Panc1 (cell line): ENCODE measurements at regions not wholly inside any gene's neighbourhood (a gene's known extent, or its start where the extent isn't known, plus 50 kb on each side); places are given as distances from the start of the nearest gene placed in this dataset.

Experiments
- ATAC-seq: fragments of 200-7000 bp; cut with Tn5 transposase; 2 replicates; pipeline ENCODE4 v1.9.1; 2020; ENCODE audit warnings: mild to moderate bottlenecking, moderate library complexity
- BruUV-seq: library from RNA; stranded (reverse); fragments of 400-500 nt; replicated peaks from 2 replicates; lab custom pipeline; 2021; lab: Mats Ljungman, UMichigan
- CTCF ChIA-PET: fragments of 300-600 bp; sonication (Branson Sonifier 250); formaldehyde crosslinking; loops from one replicate; lab custom pipeline; 2022; ENCODE audit warnings: antibody characterized with exemption; lab: Charles Lee
- POLR2A ChIA-PET: fragments of 300-600 bp; sonication (Branson Sonifier 250); formaldehyde crosslinking; loops from one replicate; lab custom pipeline; 2022; ENCODE audit warnings: antibody characterized with exemption; lab: Charles Lee
- DNase-seq: peaks from one replicate; pipeline ENCODE4 v3.0.0-alpha.2; 2010; ENCODE audit warnings: low read depth, low spot score
- H3K27ac ChIP-seq: 2 replicates; pipeline ENCODE4 v1.5.1; 2011; ENCODE audit warnings: mild to moderate bottlenecking, low read length, inconsistent platforms
- H3K27me3 ChIP-seq: fragments of 200-500 bp; sonication (Bioruptor generic); 2 replicates; pipeline ENCODE4 v1.6.0; 2014; ENCODE audit warnings: low read length, inconsistent platforms; ENCODE audit not compliant: control insufficient read depth, insufficient read depth
- H3K36me3 ChIP-seq: fragments of 200-500 bp; sonication (Bioruptor generic); 2 replicates; pipeline ENCODE4 v1.5.1; 2014; ENCODE audit warnings: inconsistent platforms, mild to moderate bottlenecking, low read length, moderate library complexity; ENCODE audit not compliant: control insufficient read depth, insufficient read depth
- H3K4me1 ChIP-seq: 2 replicates; pipeline ENCODE4 v1.5.1; 2011; ENCODE audit warnings: inconsistent platforms, mild to moderate bottlenecking, low read length, moderate library complexity; ENCODE audit not compliant: control insufficient read depth, insufficient read depth
- H3K4me3 ChIP-seq, 2 experiments: 2 replicates each; pipeline ENCODE4 v1.5.1; 2011 to 2012; ENCODE audit warnings: low read depth in 2 of 2, low read length in 2 of 2, mild to moderate bottlenecking in 2 of 2, inconsistent platforms in 1 of 2, moderate library complexity in 1 of 2
- H3K9me3 ChIP-seq: fragments of 200-500 bp; sonication (Bioruptor generic); 2 replicates; pipeline ENCODE4 v1.5.1; 2014; ENCODE audit warnings: low read depth, mild to moderate bottlenecking, inconsistent platforms, low read length, moderate library complexity; ENCODE audit not compliant: control insufficient read depth, insufficient read depth
- CTCF ChIP-seq: fragments of 450-650 bp; IDR thresholded peaks from 2 replicates; pipeline ENCODE4 v1.5.1; 2017; ENCODE audit warnings: mild to moderate bottlenecking
- POLR2AphosphoS5 ChIP-seq: IDR thresholded peaks from 2 replicates; pipeline ENCODE4 v1.6.1; 2012; ENCODE audit warnings: mild to moderate bottlenecking, low read depth, low read length, moderate library complexity
- REST ChIP-seq, 2 experiments: IDR thresholded peaks; 2 replicates each; pipeline ENCODE4 v1.6.1; 2011 to 2012; ENCODE audit warnings: low read depth in 2 of 2, control low read depth in 1 of 2, low read length in 1 of 2, mild to moderate bottlenecking in 1 of 2, moderate library complexity in 1 of 2; ENCODE audit not compliant: insufficient read depth in 1 of 2
- SIN3A ChIP-seq: IDR thresholded peaks from 2 replicates; pipeline ENCODE4 v1.6.1; 2012; ENCODE audit warnings: low read depth, mild to moderate bottlenecking, low read length, moderate library complexity, borderline replicate concordance; ENCODE audit not compliant: insufficient read depth
- TCF7L2 ChIP-seq: IDR thresholded peaks from 2 replicates; pipeline ENCODE4 v1.6.1; 2011; ENCODE audit warnings: mild to moderate bottlenecking, low read depth, low read length, inconsistent platforms
- in situ Hi-C: cut with HindIII; loops from 2 replicates; pipeline ENCODE4 v1.10.0; 2016; ENCODE audit warnings: low sequenced_read_pairs, low pct_unique_long_range_greater_than_20kb
- intact Hi-C: fragments of 100-400 bp; cut with micrococcal nuclease; formaldehyde crosslinking; loops from one replicate; pipeline ENCODE4 v1.10.0; 2022; ENCODE audit not compliant: unreplicated experiment

- ChIA-PET CTCF (no interaction called here), POLR2A (interaction anchor here (0.6 kb wide), 1 partner anchor 15 kb away, joined by 4 read pairs; no protein-coding TSS in a partner anchor)
- H3K27me3 ChIP-seq: no peaks in the 10 kb centered on the region
- no TSS peak for BruUV-seq
- ATAC-seq: no peak
- no peak overlapping the region for H3K4me3 ChIP-seq
- no peak overlapping the region for H3K27ac ChIP-seq
- DNase-seq: no peak
- in situ Hi-C loops: no loop called here
- H3K4me1 ChIP-seq: no peaks in the 10 kb centered on the region
- H3K36me3 ChIP-seq: no peaks in the 10 kb centered on the region
- no peaks in the 10 kb centered on the region for H3K9me3 ChIP-seq
- intact Hi-C loops: no loop called here
- TF ChIP-seq TCF7L2 (no peak), REST (IDR thresholded peaks at IDR 0.05; ENCODE audit: insufficient read depth in 1 of 2, low read depth in 2 of 2, low read length in 1 of 2) (no peak), SIN3A (no peak), CTCF (no peak), POLR2AphosphoS5 (no peak)
These were observed 219.7 kb downstream of the NDUFA10 start for GRCh38 chr2:239805414-239805813.

GRCh38 chr2:239805043-239805329, 220.2 kb downstream of the NDUFA10 start:
- no peaks in the 10 kb centered on the region for H3K9me3 ChIP-seq
- no peak overlapping the region for H3K27ac ChIP-seq
- ATAC-seq (no peak; the same call in 1 of the 2 replicates), DNase-seq (no peak)
- in situ Hi-C loops: no loop called here
- H3K4me3 ChIP-seq: no peak overlapping the region
- CTCF ChIA-PET: no interaction called here
- BruUV-seq: no TSS peak
- TF ChIP-seq SIN3A (no peak), POLR2AphosphoS5 (no peak), TCF7L2 (no peak), REST (IDR thresholded peaks at IDR 0.05; ENCODE audit: insufficient read depth in 1 of 2, low read depth in 2 of 2, low read length in 1 of 2) (no peak), CTCF (no peak)
- no peaks in the 10 kb centered on the region for H3K4me1 ChIP-seq
- intact Hi-C loops: no loop called here
- H3K27me3 ChIP-seq: no peaks in the 10 kb centered on the region
- POLR2A ChIA-PET: interaction anchor here (0.6 kb wide), 1 partner anchor 14 kb away, joined by 4 read pairs; no protein-coding TSS in a partner anchor
- no peaks in the 10 kb centered on the region for H3K36me3 ChIP-seq
